K562 (cell line): ENCODE measurements at regions not wholly inside any gene's neighbourhood (a gene's known extent, or its start where the extent isn't known, plus 50 kb on each side); places are given as distances from the start of the nearest gene placed in this dataset.

ENCODE experiments used
- ATAC-seq: fragments of 200-7000 bp; cut with Tn5 transposase; 3 replicates; pipeline ENCODE4 v1.9.1; 2020; ENCODE audit warnings: moderate library complexity
- BruUV-seq: library from RNA; stranded (reverse); fragments of 400-500 nt; replicated peaks from 2 replicates; lab custom pipeline; 2021; lab: Mats Ljungman, UMichigan
- CTCF ChIA-PET: fragments of 300-600 bp; formaldehyde crosslinking; extraction: SDS; loops from one replicate; lab custom pipeline; 2021; ENCODE audit warnings: low intra/inter-chr PET ratio; lab: Yijun Ruan, JAX
- POLR2A ChIA-PET: fragments of 300-600, 350-650 bp; sonication (Branson Sonifier 250); formaldehyde crosslinking; extraction: SDS; loops from one replicate; lab custom pipeline; 2021; ENCODE audit warnings: antibody characterized with exemption, inconsistent platforms; lab: Yijun Ruan, JAX
- DNase-seq, 4 experiments: peaks; one replicate each; pipeline versions ENCODE4 v3.0.0 to v3.0.0-alpha.2; 2011 to 2018; ENCODE audit warnings: low spot score in 3 of 4, mixed read lengths in 3 of 4; ENCODE audit errors: extremely low read depth in 1 of 4
- FAIRE-seq: peaks from 2 replicates; lab custom pipeline; 2011; peaks lifted over from hg19 to GRCh38; lab: Jason Lieb, UNC
- H2AFZ ChIP-seq: 2 replicates; pipeline ENCODE4 v1.6.0; 2011; ENCODE audit warnings: low read depth, low read length, control low read depth, inconsistent platforms
- H3K27ac ChIP-seq: fragments of 200-600 bp; 3 replicates; pipeline ENCODE4 v1.8.0; 2011; ENCODE audit warnings: low read depth, mild to moderate bottlenecking, control low read depth, inconsistent platforms, low read length, moderate library complexity, mixed read lengths; ENCODE audit errors: extremely low read depth
- H3K27me3 ChIP-seq, 2 experiments: fragments of 300-600 bp in 1 of 2; 2 replicates in 1 of 2; 3 replicates in 1 of 2; pipeline versions ENCODE4 v1.6.0 to v1.8.0; 2011; ENCODE audit warnings: inconsistent platforms in 2 of 2, low read length in 2 of 2, mild to moderate bottlenecking in 1 of 2, mixed read lengths in 1 of 2, moderate library complexity in 1 of 2; ENCODE audit not compliant: control insufficient read depth in 2 of 2, insufficient read depth in 2 of 2
- H3K36me3 ChIP-seq: fragments of 300-600 bp; 3 replicates; pipeline ENCODE4 v1.8.0; 2011; ENCODE audit warnings: mild to moderate bottlenecking, low read length, inconsistent platforms; ENCODE audit not compliant: control insufficient read depth, insufficient read depth
- H3K4me1 ChIP-seq, 2 experiments: fragments of 200-600 bp in 1 of 2; replicated peaks in 1 of 2; 2 replicates in 1 of 2; 3 replicates in 1 of 2; pipeline versions ENCODE4 v1.5.1 to v1.8.0; 2011; ENCODE audit warnings: inconsistent platforms in 2 of 2, low read length in 2 of 2, mild to moderate bottlenecking in 1 of 2, mixed read lengths in 1 of 2, moderate library complexity in 1 of 2; ENCODE audit not compliant: control insufficient read depth in 2 of 2, insufficient read depth in 2 of 2
- H3K4me2 ChIP-seq: 2 replicates; pipeline ENCODE4 v1.6.1; 2011; ENCODE audit warnings: low read length, control low read depth, inconsistent platforms, mixed read lengths; ENCODE audit not compliant: insufficient read depth
- H3K4me3 ChIP-seq: fragments of 200-600 bp; sonication (generic), shearing (Covaris generic); 2 replicates; pipeline ENCODE4 v1.5.1; 2016; ENCODE audit warnings: control low read depth, inconsistent platforms
- H3K79me2 ChIP-seq: fragments of 200-600 bp; 3 replicates; pipeline ENCODE4 v1.8.0; 2011; ENCODE audit warnings: low read length, inconsistent platforms; ENCODE audit not compliant: control insufficient read depth, insufficient read depth
- H3K9ac ChIP-seq, 2 experiments: 2 replicates each; pipeline versions ENCODE4 v1.6.0 to v1.6.1; 2011; ENCODE audit warnings: low read depth in 2 of 2, low read length in 2 of 2, control low read depth in 1 of 2, inconsistent platforms in 1 of 2, mild to moderate bottlenecking in 1 of 2, mixed read lengths in 1 of 2; ENCODE audit not compliant: insufficient read depth in 1 of 2
- H3K9me1 ChIP-seq: one replicate; pipeline ENCODE4 v1.6.0; 2011; ENCODE audit warnings: inconsistent platforms, mild to moderate bottlenecking, low read length, moderate library complexity; ENCODE audit not compliant: control insufficient read depth, insufficient read depth
- H3K9me3 ChIP-seq: replicated peaks from 2 replicates; pipeline ENCODE4 v1.5.1; 2011; ENCODE audit warnings: low read depth, low read length, inconsistent platforms; ENCODE audit not compliant: control insufficient read depth, insufficient read depth
- H4K20me1 ChIP-seq: replicated peaks from 2 replicates; pipeline ENCODE4 v1.6.1; 2011; ENCODE audit warnings: low read length, inconsistent platforms, mixed read lengths; ENCODE audit not compliant: control insufficient read depth, insufficient read depth
- BRF2 ChIP-seq: IDR thresholded peaks from 3 replicates; pipeline ENCODE4 v1.6.1; 2011; ENCODE audit warnings: borderline replicate concordance, mild to moderate bottlenecking; ENCODE audit not compliant: insufficient read length, insufficient read depth
- CREB3 ChIP-seq: fragments of 450-650 bp; conservative IDR thresholded peaks from 2 replicates; pipeline ENCODE4 v1.6.1; 2016; ENCODE audit warnings: missing genetic modification characterization, low read depth, mild to moderate bottlenecking, missing compliant biosample characterization, moderate library complexity
- CTCF ChIP-seq, 3 experiments: IDR thresholded peaks in 2 of 3; conservative IDR thresholded peaks in 1 of 3; 2 replicates each; pipeline ENCODE4 v1.5.1; 2011 to 2012; ENCODE audit warnings: low read length in 3 of 3, mild to moderate bottlenecking in 3 of 3, control low read depth in 2 of 3, improper control_type of control experiment in 1 of 3, inconsistent platforms in 1 of 3, low read depth in 1 of 3, mixed read lengths in 1 of 3, moderate library complexity in 1 of 3; ENCODE audit not compliant: insufficient read depth in 2 of 3
- EP300 ChIP-seq: IDR thresholded peaks from 2 replicates; pipeline ENCODE4 v1.6.1; 2012; ENCODE audit warnings: low read length, improper control_type of control experiment
- GABPB1 ChIP-seq: sonication (generic); formaldehyde crosslinking; IDR thresholded peaks from 2 replicates; pipeline ENCODE4 v1.8.0; 2022; ENCODE audit warnings: mild to moderate bottlenecking, missing genetic modification reagents
- GATA2 ChIP-seq: sonication (generic); formaldehyde crosslinking; IDR thresholded peaks from 2 replicates; pipeline ENCODE4 v1.4.0; 2020; ENCODE audit warnings: mild to moderate bottlenecking, missing genetic modification reagents
- GTF2F1 ChIP-seq: IDR thresholded peaks from 2 replicates; pipeline ENCODE4 v1.6.1; 2011; ENCODE audit warnings: low read depth, low read length, improper control_type of control experiment
- IRF2 ChIP-seq: sonication (generic); formaldehyde crosslinking; IDR thresholded peaks from 2 replicates; pipeline ENCODE4 v1.8.1; 2022; ENCODE audit warnings: mild to moderate bottlenecking, missing genetic modification reagents
- MTA1 ChIP-seq: fragments of 450-650 bp; IDR thresholded peaks from 2 replicates; pipeline ENCODE4 v1.6.1; 2017; ENCODE audit warnings: borderline replicate concordance
- TCF15 ChIP-seq: fragments of 250-450 bp; sonication (Bioruptor Pico); IDR thresholded peaks from 2 replicates; pipeline ENCODE4 v1.8.0; 2022; ENCODE audit warnings: moderate library complexity, mild to moderate bottlenecking, inconsistent platforms
- ZBTB7A ChIP-seq: IDR thresholded peaks from 2 replicates; pipeline ENCODE4 v1.6.1; 2011; ENCODE audit warnings: low read depth, mild to moderate bottlenecking, low read length, moderate library complexity, borderline replicate concordance; ENCODE audit not compliant: control insufficient read depth
- ZC3H11A ChIP-seq: IDR thresholded peaks from 2 replicates; pipeline ENCODE4 v1.6.1; 2012; ENCODE audit warnings: low read depth, low read length, improper control_type of control experiment
- ZNF197 ChIP-seq: fragments of 200-800 bp; sonication (Bioruptor generic); IDR thresholded peaks from 2 replicates; pipeline ENCODE4 v1.6.1; 2016; ENCODE audit warnings: low read depth, missing genetic modification characterization, missing compliant biosample characterization
- ZNF592 ChIP-seq: fragments of 450-650 bp; IDR thresholded peaks from 2 replicates; pipeline ENCODE4 v1.6.1; 2017; ENCODE audit warnings: antibody characterized with exemption, mild to moderate bottlenecking
- ZNF696 ChIP-seq: fragments of 250-450 bp; sonication (Bioruptor Pico); conservative IDR thresholded peaks from 2 replicates; pipeline ENCODE4 v1.4.0; 2020; ENCODE audit warnings: mild to moderate bottlenecking, moderate library complexity
- WGBS: fragments of 100-300 bp; shearing (Covaris generic); methylation state at CpG from one replicate; pipeline ENCODE4 v1.1.6; 2016; ENCODE audit warnings: low coverage, mixed read lengths; ENCODE audit not compliant: insufficient coverage; ENCODE audit errors: missing lambda C conversion rate; 5-methylcytosine and 5-hydroxymethylcytosine counted together
- in situ Hi-C: fragments of 300-500 bp; cut with MboI; formaldehyde crosslinking; loops from 4 replicates; pipeline ENCODE4 v1.15.0; 2018; ENCODE audit warnings: inconsistent platforms, mixed read lengths
- intact Hi-C: fragments of 100-400 bp; cut with micrococcal nuclease; formaldehyde crosslinking; loops from 2 replicates; pipeline ENCODE4 v1.14.2; 2022

- Histone ChIP-seq H3K4me3 (no peak overlapping the region), H3K27me3 (no peaks in the 10 kb centered on the region), H4K20me1 (no peaks in the 10 kb centered on the region), H3K9me3 (no peaks in the 10 kb centered on the region), H3K27ac (no peak overlapping the region), H3K9ac (no peak overlapping the region), H3K4me2 (no peak overlapping the region), H3K79me2 (no peaks in the 10 kb centered on the region), H3K36me3 (no peaks in the 10 kb centered on the region), H3K9me1 (no peaks in the 10 kb centered on the region), H3K4me1 (no peaks in the 10 kb centered on the region), H2AFZ (no peak overlapping the region)
- no TSS peak for BruUV-seq
- CTCF ChIA-PET, result no interaction called here
- POLR2A ChIA-PET, result no interaction called here
- intact Hi-C loops, result no loop called here
- ATAC-seq, result no peak
- in situ Hi-C loops, result no loop called here
- no peak for DNase-seq
- WGBS, result 0% methylated on average over 1 of the region's 3 CpGs
- FAIRE-seq, result no peak
- TF ChIP-seq MTA1, result no peak
- no peak for TF ChIP-seq ZC3H11A
- no peak for TF ChIP-seq BRF2
- TF ChIP-seq GABPB1 (CRISPR knock-in tag), result no peak
- TF ChIP-seq ZNF197 (CRISPR knock-in tag), result no peak
- no peak for TF ChIP-seq ZNF592
- no peak for TF ChIP-seq GATA2 (CRISPR knock-in tag)
- TF ChIP-seq IRF2 (CRISPR knock-in tag), result no peak
- no peak for TF ChIP-seq GTF2F1
- no peak for TF ChIP-seq CREB3 (tag)
- no peak for TF ChIP-seq TCF15
- no peak for TF ChIP-seq CTCF (IDR thresholded peaks at IDR 0.05 in 2 of 3, conservative IDR thresholded peaks at IDR 0.05 in 1 of 3; ENCODE audit: insufficient read depth in 2 of 3, low read depth in 1 of 3, low read length in 3 of 3)
- no peak for TF ChIP-seq ZNF696 (CRISPR knock-in tag)
- no peak for TF ChIP-seq ZBTB7A
- TF ChIP-seq EP300, result no peak
Measured at GRCh38 chr18:44374966-44375365, 305.7 kb upstream of the SETBP1 start.
